Activated CD8-positive, alpha-beta memory T cell treated with anti-CD3 and anti-CD28 coated beads, Interleukin-2, amount 10 ng/mL, durations not matched to agents 7 days and 5 days (primary cell): ENCODE measurements at regions not wholly inside any gene's neighbourhood (a gene's known extent, or its start where the extent isn't known, plus 50 kb on each side); places are given as distances from the start of the nearest gene placed in this dataset.

ENCODE experiments used
- ATAC-seq: fragments of 150-1000 bp; cut with Tn5 transposase; one replicate; pipeline ENCODE4 v1.10.0; 2021; ENCODE audit warnings: moderate library complexity
- CTCF ChIA-PET: fragments of 350-600 bp; sonication (Branson Sonifier 250); formaldehyde crosslinking; loops from one replicate; lab custom pipeline; 2021; ENCODE audit warnings: antibody characterized with exemption; lab: Charles Lee
- DNase-seq: peaks from one replicate; pipeline ENCODE4 v3.0.0-alpha.2; 2020
- H3K27ac Mint-ChIP-seq: one replicate; pipeline ENCODE4 v1.8.0; 2021; ENCODE audit warnings: mild to moderate bottlenecking, mixed read lengths
- H3K27me3 Mint-ChIP-seq: one replicate; pipeline ENCODE4 v1.8.0; 2021; ENCODE audit warnings: mixed read lengths
- H3K36me3 Mint-ChIP-seq: one replicate; pipeline ENCODE4 v1.8.0; 2021; ENCODE audit warnings: mild to moderate bottlenecking, mixed read lengths
- H3K4me1 Mint-ChIP-seq: one replicate; pipeline ENCODE4 v1.8.0; 2021; ENCODE audit warnings: mixed read lengths
- H3K4me3 Mint-ChIP-seq: one replicate; pipeline ENCODE4 v1.8.0; 2021; ENCODE audit warnings: mild to moderate bottlenecking, moderate library complexity, mixed read lengths
- H3K9me3 Mint-ChIP-seq: one replicate; pipeline ENCODE4 v1.8.0; 2022; ENCODE audit warnings: low read depth, mixed read lengths

GRCh38 chr6:148285205-148285604 lies 57.4 kb upstream of the SASH1 start:
- Mint-ChIP-seq H3K4me1 (no peaks in the 10 kb centered on the region), H3K36me3 (no peaks in the 10 kb centered on the region), H3K4me3 (no peak overlapping the region), H3K27ac (no peak overlapping the region), H3K27me3 (no peaks in the 10 kb centered on the region), H3K9me3 (no peaks in the 10 kb centered on the region)
- ATAC-seq (no peak), DNase-seq (no peak)
- CTCF ChIA-PET, result no interaction called here

GRCh38 chr6:148286563-148286962 lies 56.1 kb upstream of the SASH1 start:
- no peak for DNase-seq
- no peak for ATAC-seq
- no peak overlapping the region for H3K4me3 Mint-ChIP-seq
- CTCF ChIA-PET, result no interaction called here
- no peaks in the 10 kb centered on the region for H3K4me1 Mint-ChIP-seq
- H3K27me3 Mint-ChIP-seq, result no peaks in the 10 kb centered on the region
- no peak overlapping the region for H3K27ac Mint-ChIP-seq
- H3K9me3 Mint-ChIP-seq, result no peaks in the 10 kb centered on the region
- H3K36me3 Mint-ChIP-seq, result no peaks in the 10 kb centered on the region

GRCh38 chr6:148287623-148288333 lies 54.9 kb upstream of the SASH1 start:
- DNase-seq (no peak), ATAC-seq (no peak)
- H3K9me3 Mint-ChIP-seq, result no peaks in the 10 kb centered on the region
- H3K4me3 Mint-ChIP-seq, result no peak overlapping the region
- no peaks in the 10 kb centered on the region for H3K4me1 Mint-ChIP-seq
- CTCF ChIA-PET, result no interaction called here
- H3K27ac Mint-ChIP-seq, result no peak overlapping the region
- H3K27me3 Mint-ChIP-seq, result peaks cover 2% of the 10 kb centered on the region
- no peaks in the 10 kb centered on the region for H3K36me3 Mint-ChIP-seq

GRCh38 chr6:148288541-148288940 lies 54.1 kb upstream of the SASH1 start:
- DNase-seq, result no peak
- Mint-ChIP-seq H3K4me1 (no peaks in the 10 kb centered on the region), H3K36me3 (no peaks in the 10 kb centered on the region), H3K27me3 (peaks cover 2% of the 10 kb centered on the region), H3K27ac (no peak overlapping the region), H3K9me3 (no peaks in the 10 kb centered on the region), H3K4me3 (no peak overlapping the region)
- ATAC-seq, result no peak
- CTCF ChIA-PET, result no interaction called here

- CTCF ChIA-PET, result no interaction called here
- no peak overlapping the region for H3K4me3 Mint-ChIP-seq
- no peaks in the 10 kb centered on the region for H3K4me1 Mint-ChIP-seq
- H3K27me3 Mint-ChIP-seq, result peaks cover 2% of the 10 kb centered on the region
- ATAC-seq (no peak), DNase-seq (no peak)
- H3K27ac Mint-ChIP-seq, result no peak overlapping the region
- H3K9me3 Mint-ChIP-seq, result no peaks in the 10 kb centered on the region
- H3K36me3 Mint-ChIP-seq, result no peaks in the 10 kb centered on the region
Observed at GRCh38 chr6:148289153-148289552, 53.5 kb upstream of the SASH1 start.

- no peaks in the 10 kb centered on the region for H3K4me1 Mint-ChIP-seq
- DNase-seq (no peak), ATAC-seq (no peak)
- H3K27ac Mint-ChIP-seq, result no peak overlapping the region
- H3K27me3 Mint-ChIP-seq, result peaks cover 5% of the 10 kb centered on the region
- no peak overlapping the region for H3K4me3 Mint-ChIP-seq
- no peaks in the 10 kb centered on the region for H3K9me3 Mint-ChIP-seq
- no peaks in the 10 kb centered on the region for H3K36me3 Mint-ChIP-seq
- CTCF ChIA-PET, result no interaction called here
Observed at GRCh38 chr6:148291876-148292275, 50.8 kb upstream of the SASH1 start.
